HG02852 (cell line): ENCODE measurements at regions not wholly inside any gene's neighbourhood (a gene's known extent, or its start where the extent isn't known, plus 50 kb on each side); places are given as distances from the start of the nearest gene placed in this dataset.
"Not testable (repeated sequence)": the region's sequence is repeated elsewhere in the genome, so short reads cannot be mapped to it uniquely, and the experiment has no call there.

ENCODE experiments used
- ATAC-seq: cut with Tn5 transposase; IDR thresholded peaks from one replicate; pipeline ENCODE4 v1.9.1; 2021; ENCODE audit warnings: mild to moderate bottlenecking, moderate library complexity; ENCODE audit not compliant: unreplicated experiment

DNA sequence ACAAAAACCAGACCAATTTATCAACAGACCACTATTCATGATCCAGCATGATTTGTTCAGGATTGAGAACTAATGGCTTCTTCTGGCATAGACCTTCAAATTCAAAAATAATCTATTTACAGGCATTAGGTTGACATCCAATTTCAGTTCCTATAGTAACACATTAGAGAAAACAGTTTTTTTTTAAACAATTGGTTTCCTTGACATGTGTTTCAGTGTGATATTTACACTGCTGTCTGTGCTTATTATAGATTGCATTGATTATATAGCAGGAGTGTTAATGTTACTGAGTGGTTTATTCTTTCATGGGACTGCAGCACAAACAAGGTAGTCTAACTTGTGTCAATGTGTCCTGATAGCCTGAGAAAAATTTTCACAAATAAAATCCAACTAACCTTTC lies 579.3 kb downstream of the PLOD2 start:
- ATAC-seq: no peak

DNA sequence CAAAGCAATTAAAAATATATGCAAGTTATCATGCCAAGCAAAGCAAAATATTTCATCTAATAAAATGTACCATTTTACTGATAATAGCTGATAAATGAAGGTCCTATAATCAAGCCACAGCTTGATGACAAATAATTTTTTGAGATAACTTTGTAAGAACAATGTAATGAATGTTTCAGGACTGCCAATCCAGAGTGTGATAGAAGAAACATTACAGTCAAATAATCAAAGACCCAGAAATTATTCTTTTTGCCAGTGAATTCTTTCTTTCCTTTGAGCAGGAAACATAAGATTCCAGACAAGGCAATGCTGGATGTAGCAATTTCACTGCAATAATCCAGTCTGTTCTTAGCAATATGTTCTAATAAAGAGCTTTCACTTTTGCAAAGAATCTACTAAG lies 556.1 kb downstream of the PLOD2 start:
- no peak for ATAC-seq

DNA sequence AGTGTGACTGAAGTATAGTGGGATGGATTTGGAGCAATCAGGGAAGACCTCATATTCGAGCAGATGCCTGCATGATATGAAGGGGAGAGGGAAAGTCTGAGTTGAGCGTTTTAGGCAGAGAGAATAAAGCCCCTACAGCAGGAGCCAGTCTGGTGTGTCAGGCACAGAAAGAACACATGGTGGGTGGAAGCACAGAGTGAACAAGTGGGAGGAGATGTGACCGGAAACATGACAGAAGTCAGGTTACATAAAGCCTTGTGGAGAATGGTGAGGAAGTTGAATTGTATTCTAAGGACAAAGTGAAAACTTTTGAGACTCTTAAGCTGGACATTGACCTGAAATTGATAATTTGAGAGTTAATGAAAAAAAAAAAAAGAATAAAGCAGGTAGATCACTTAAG lies 541.0 kb downstream of the PLOD2 start:
- ATAC-seq: no peak

DNA sequence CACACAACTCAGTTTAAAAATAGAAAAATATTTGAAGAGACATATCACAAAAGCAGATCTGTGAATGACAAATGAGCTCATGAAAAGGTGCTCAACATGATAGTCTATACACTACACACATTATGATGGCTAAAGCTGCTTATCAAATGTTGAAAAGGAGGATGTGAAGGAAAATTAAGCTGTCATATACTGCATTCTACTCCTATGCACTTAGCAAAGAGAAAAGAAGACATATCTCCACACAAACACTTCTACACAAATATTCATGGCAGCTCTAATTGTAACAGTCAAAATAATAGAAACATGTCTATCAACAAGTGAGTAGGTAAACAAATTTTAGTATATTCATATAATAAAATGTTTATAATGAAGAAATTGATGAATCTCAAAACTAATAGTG lies 540.5 kb downstream of the PLOD2 start:
- no peak for ATAC-seq

DNA sequence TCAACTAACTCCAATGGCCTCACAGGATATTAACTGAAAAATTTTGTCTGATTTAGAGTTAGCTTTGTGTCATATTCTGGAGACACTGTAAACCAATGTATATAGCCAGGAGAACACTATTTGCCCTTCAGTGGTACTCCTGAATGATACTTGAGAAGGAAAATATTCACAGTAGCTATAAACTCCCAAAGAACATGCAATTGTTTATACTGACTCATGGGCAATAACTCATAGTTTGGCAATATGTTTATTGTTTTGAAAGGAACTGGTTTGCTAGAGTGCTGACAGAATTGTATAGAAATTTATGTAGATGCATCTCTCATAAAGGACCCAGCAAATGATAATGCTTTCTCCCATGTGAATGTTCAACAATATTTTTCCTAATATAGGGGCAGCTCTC lies 537.6 kb downstream of the PLOD2 start:
- no peak for ATAC-seq

DNA sequence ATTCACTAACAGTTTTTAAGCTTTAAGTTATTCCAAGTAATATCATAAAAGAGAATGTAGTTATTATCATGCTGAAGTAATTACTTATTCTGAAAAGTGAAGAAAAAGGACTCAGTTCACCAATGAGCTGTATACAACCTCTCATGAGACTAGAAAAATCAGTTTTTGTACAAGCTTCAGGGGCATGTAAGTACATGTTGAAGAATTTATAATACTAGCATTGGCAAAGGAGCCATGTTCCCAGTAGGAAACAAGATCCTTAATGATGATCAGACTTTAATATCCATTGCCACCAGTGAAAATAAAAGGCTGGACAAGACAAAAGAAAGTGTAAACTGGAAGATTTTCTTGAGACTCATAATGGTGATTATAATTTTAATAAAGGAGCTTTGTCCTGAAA lies 532.8 kb downstream of the PLOD2 start:
- no peak for ATAC-seq

DNA sequence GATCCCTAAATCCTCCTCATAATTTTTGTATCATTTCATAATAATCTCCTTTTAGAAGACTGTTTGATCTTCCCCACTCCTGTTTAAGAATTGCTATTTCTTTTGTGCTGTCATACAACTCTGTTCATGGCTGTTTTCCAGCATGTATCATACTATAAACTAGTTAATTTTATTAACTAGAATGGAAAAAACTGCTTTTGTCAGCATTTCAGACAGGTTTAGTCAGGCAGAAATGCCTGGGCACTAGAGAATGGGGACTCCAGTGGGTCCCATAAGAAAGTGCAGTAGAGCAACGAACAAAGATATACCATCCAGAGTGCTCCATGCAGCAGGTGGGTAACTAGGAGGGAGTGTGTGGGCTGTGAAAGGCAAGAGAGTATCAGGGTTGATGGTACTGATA lies 523.9 kb downstream of the PLOD2 start:
- ATAC-seq: no peak

DNA sequence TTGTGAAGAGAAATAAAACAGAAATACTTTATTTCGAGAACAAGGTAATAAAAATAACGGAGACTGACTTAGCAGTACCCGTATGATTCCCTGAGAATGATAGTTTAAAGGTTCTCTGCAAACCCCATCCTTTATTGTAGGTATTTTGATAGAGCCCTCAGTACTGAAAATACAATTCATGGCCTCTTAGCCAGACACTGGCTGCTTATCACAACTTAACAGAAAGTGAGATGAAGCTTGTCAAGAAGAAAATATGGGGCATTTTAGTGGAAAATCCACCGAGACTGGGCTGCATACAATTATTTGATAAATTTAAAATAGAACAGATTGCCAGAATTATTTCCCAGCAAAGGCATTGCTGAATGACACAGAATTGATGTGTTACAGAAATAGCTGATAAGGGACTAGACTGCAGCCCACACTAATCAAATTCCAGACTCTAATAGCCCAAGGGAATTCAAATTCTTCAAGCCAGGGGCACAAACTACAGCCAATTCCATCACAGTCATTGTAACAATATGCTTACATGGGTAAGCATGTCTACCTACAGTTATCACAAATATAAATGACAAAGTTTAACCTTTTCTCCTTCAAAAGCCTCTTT lies 521.9 kb downstream of the PLOD2 start:
- ATAC-seq: no peak

DNA sequence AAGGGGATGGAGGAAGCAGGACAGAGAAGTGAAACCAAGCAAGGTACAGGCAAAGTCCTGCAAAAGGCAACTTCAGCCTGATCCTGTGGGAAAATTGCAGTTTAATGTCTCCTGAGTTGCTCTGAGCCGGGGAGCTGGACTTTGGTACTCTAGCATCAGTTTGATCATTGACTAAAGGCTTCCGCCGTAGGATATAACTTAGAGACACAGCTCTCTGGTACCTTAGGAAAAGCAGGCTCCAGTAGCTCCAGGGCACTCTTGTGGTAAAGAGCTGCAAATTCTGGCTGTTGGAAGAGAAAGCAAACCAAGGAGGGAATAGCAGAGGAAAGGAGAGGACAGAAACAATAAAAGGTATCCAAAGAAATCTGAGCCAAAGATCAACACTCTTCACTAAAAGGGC lies 521.1 kb downstream of the PLOD2 start:
- ATAC-seq: no peak

DNA sequence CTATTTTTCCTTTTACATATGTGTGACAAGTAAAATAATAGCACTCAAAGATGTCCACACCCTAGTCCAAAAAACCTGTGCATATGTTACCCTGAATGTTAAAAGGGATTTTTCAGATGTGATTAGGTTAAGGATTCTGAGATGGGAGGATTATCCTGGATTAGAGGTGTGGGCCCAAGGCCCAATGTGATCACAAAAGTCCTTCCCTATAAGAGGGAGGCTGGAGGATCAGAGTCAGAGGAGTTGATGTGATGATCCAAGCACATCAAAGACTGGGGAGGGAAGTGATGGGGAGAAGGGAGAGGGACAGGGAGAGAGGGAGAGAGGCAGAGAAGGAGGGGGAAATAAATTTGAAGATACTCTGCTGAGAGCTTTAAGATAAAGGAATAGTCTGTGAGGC lies 512.6 kb downstream of the PLOD2 start:
- no peak for ATAC-seq

DNA sequence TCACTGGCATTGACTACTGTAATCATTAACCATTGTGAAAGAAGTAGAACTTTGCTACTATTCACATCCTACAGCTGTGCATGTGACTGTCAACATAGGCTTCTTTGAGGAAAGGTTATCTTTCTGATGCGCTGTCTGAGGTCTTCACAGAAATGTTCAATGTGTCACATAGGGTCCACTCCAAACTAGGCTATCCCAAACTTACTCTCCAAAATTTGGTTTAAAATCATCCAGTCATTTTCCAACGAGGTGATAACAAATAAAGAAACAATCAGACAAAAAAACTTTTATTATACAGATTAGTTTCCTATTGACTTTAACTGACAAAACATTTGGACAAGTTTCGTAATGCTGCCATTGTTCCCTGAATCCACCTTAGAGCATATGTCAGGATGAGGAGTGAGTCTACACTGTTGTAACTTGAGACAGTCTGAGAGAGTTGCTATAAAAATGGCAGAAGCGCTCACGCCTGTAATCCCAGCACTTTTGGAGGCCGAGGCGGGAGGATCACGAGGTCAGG lies 511.6 kb downstream of the PLOD2 start:
- no peak for ATAC-seq

DNA sequence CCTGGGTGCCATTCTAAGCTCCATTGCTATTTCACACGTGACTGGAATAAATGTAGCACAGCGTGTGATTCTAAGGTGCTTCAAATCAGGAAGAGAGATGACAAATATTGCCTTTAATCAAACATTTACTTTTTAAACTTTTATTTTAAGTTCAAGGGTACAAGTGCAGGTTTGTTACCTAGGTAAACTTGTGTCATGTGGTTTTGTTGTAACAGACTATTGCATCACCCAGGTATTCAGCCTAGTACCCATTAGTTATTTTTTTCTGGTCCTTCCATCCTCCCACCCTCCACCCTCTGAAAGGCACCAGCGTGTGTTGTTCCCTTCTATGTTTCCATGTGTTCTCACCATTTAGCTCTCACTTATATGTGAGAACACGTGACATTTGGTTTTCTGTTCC lies 510.8 kb downstream of the PLOD2 start:
- ATAC-seq: no peak

DNA sequence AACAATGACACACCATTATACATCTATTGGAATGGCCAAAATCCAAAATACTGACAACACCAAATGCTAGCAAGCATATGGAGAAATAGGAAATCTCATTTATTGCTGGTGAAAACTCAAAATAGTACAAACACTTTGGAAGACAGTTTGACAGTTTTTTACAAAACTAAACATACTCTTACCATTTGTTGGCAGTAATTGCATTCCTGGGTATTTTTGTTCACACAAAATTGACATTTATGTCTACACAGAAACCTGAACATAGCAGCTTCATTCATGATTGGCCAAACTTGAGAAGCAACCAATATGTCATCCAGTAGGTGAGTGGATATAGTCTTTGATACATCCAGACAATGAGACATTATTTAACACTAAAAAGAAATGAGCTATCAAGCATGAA lies 489.9 kb downstream of the PLOD2 start:
- ATAC-seq: no peak

DNA sequence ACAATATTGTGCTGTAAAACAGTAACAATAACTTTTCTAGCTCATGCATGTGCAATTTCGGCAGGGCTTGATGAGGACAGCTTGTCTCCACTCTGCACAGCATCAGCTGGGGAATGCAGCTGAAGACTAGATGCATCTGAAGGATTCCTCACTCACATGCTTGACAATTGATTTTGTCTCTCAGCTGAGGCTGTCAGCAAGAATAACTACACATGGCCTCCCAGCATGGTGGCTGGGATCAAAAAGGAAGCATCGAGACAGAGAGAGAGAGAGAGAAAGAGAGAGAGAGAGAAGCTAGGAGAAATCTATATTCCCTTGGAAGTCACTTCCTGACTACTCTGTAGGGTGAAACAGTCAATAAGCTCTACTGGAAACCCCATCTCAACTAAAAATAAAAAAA lies 487.1 kb downstream of the PLOD2 start:
- ATAC-seq: no peak

DNA sequence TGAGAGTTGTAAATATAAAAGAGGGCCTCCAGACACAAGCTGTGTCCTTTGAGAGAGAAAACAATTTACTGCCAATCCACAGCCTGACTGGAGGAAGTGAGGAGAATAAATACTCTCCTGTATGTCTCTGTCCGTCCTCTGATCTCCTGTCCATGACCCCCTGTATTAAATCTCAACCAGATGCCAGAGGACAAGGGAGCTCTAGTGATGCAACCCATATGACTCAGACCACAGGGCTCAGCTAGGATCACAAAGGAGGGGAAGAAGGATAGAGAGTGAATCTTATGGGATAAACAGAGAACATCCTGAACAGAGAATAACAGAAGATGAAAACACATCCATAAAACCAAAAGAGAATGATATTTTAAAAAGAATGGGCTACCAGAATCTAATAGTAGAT lies 482.6 kb downstream of the PLOD2 start:
- no peak for ATAC-seq

DNA sequence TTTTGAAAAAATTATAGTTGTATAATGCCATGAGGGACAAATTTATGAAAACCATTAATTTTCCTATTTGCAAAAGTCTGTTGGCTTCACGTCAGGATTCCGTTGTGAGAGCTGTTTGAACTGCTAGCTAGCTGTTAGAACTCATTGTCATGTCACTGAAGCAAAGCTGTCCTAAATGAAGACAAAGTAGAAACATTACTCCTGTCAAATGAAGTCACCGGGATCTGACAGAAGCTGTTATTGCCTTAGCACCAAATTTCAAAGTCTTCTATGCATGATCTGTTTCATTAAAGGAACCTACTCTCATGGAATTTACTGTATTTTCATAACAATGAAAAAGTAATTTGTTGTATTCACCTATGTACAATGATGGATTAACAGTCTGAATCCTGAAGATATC lies 479.8 kb downstream of the PLOD2 start:
- ATAC-seq: no peak

DNA sequence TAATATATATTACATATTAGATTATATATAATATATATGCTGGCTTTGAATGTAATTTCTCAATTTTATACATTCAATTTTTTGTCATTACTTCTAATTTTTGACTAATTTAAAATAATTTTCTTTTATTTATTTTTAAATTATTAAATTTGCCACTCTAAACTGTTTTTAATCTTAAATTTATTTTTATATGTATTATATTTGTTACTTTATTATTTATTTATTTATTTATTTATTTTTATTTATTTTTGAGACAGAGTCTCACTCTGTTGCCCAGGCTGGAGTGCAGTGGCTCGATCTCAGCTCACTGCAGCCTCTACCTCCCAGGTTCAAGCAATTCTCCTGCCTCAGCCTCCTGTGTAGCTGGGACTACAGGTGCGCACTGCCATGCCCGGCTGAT lies 473.0 kb downstream of the PLOD2 start:
- ATAC-seq: not testable (repeated sequence)

DNA sequence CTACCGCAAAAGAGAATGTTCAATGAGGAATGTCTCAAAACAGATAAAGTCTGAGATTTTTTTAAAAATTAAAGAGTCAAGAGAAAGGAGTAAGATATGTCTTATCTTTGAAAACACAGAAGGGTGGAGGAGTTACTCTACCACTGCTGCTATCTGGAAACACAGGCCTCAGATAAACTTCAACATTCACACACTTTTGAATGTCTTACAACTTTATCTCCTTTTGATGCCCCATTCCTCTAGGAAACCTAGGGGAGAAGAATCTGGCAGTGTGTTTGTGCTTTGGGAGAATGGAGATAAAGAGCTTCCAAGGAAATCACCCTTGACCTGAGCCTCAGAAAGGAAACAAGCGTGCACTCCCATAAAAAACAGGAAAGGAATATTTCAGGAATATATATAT lies 468.2 kb downstream of the PLOD2 start:
- no peak for ATAC-seq

DNA sequence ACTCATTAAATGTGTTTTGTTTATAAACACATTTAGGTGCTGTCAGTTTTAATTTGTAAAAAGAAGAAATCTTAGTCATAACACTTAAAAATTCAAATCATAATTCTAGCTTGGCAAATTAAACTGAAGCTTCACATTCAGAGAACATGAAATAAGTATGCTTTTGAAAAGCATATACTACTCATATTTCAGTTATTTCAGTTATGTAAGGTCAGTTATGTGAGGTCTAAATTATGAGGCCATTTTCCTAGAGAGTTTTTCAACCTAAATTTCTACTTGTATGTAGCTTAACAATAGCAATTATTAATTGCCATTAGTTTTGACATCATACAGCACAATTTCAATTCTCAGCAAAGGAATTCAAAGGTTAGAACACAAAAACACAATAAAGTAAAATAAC lies 465.0 kb downstream of the PLOD2 start:
- ATAC-seq: no peak

DNA sequence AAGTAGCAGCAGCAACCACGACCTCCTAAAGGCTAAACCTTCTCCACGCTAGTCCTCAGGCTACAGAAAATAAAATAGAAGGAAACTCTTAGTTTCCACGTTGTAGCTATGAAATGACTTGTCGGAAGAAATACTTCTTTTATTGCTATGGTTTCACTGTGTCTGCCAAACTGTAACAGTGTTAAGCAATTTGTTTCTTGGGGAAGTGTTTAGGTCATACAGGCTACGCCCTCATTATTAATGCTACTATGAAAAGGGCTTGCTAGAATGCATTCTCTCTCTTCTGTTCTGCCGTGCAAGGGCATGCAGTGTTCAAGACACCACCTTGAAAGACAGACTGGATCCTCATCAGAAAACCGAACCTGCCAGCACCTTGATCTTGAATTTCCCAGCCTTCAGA lies 462.7 kb downstream of the PLOD2 start:
- no peak for ATAC-seq

DNA sequence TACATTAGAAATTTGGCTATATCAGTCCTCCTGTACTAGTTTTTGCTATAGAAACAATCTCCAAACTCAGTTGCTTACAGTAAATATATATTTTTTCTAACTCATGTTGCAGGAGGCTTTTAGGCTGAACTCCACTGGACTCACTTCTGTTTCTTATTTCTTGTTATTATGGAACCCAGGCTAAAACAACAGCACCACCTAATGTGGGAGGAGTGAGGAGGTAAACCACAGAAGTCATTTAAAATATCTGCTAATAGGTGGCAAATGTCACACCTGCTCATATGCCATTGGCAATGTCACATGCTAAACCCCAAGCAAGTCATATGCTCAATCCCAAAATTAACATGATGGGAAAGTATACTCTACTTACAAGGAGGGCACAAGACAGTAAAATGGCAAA lies 462.2 kb downstream of the PLOD2 start:
- no peak for ATAC-seq

DNA sequence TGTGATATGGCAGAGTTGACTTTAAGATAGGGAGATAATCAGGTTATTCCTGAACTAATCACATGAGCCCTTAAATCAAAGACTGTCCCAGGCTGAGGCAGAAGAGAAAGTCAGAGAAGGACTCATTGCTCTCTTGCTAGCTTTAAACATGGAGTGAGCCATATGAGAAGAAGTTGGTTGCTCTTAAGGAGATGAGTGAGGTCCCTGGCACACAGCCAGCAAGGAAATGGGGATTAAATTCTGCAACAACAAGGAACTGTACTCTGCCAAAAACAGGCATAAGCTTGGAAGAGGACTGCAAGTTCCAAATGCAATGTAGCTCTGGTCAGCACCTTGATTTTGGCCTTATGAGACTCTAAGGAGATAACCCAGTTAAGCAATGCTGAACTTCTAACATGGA lies 457.0 kb downstream of the PLOD2 start:
- ATAC-seq: no peak

DNA sequence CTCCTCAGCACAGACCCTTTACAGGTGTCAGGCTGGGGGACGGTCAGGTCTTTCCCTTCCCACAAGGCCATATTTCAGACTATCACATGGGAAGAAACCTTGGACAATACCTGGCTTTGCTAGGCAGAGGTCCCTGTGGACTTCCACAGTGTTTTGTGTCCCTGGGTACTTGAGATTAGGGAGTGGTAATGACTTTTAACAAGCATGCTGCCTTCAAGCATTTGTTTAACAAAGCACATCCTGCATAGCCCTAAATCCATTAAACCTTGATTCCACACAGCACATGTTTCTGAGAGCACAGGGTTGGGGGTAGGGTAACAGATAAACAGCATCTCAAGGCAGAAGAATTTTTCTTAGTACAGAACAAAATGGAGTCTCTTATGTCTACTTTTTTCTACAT lies 451.2 kb downstream of the PLOD2 start:
- not testable (repeated sequence) for ATAC-seq
